MM.1S (cell line): ENCODE measurements at regions not wholly inside any gene's neighbourhood (a gene's known extent, or its start where the extent isn't known, plus 50 kb on each side); places are given as distances from the start of the nearest gene placed in this dataset.
"Not testable (repeated sequence)": the region's sequence is repeated elsewhere in the genome, so short reads cannot be mapped to it uniquely, and the experiment has no call there.

Experiments
- DNase-seq: peaks from one replicate; pipeline ENCODE4 v3.0.0-alpha.2; 2015
- H2AFZ ChIP-seq: fragments of 300-600 bp; sonication (generic); 2 replicates; pipeline ENCODE4 v1.6.0; 2016; ENCODE audit warnings: antibody characterized with exemption, low read length
- H3F3A ChIP-seq: fragments of 300-600 bp; sonication (generic); 2 replicates; pipeline ENCODE4 v1.6.1; 2016; ENCODE audit warnings: mild to moderate bottlenecking, antibody characterized with exemption, low read length, moderate library complexity, mixed read lengths; ENCODE audit not compliant: insufficient read depth
- H3K27ac ChIP-seq: fragments of 300-600 bp; sonication (generic); 2 replicates; pipeline ENCODE4 v1.5.1; 2016; ENCODE audit warnings: mild to moderate bottlenecking, low read length
- H3K27me3 ChIP-seq: fragments of 300-600 bp; sonication (generic); replicated peaks from 2 replicates; pipeline ENCODE4 v1.6.0; 2016; ENCODE audit warnings: low read length; ENCODE audit not compliant: insufficient read depth
- H3K36me3 ChIP-seq: fragments of 300-600 bp; sonication (generic); replicated peaks from 2 replicates; pipeline ENCODE4 v1.6.1; 2016; ENCODE audit warnings: mild to moderate bottlenecking, low read length, mixed read lengths; ENCODE audit not compliant: insufficient read depth
- H3K4me1 ChIP-seq: fragments of 300-600 bp; sonication (generic); 2 replicates; pipeline ENCODE4 v1.6.1; 2016; ENCODE audit warnings: low read length, mixed read lengths
- H3K4me2 ChIP-seq: fragments of 300-600 bp; sonication (generic); 2 replicates; pipeline ENCODE4 v1.6.0; 2016; ENCODE audit warnings: low read depth, low read length
- H3K4me3 ChIP-seq: fragments of 300-600 bp; sonication (generic); 2 replicates; pipeline ENCODE4 v1.5.1; 2016; ENCODE audit warnings: low read length, mixed read lengths
- H3K79me2 ChIP-seq: fragments of 300-600 bp; sonication (generic); 2 replicates; pipeline ENCODE4 v1.6.1; 2016; ENCODE audit warnings: mixed run types, low read length, mixed read lengths
- H3K9ac ChIP-seq: fragments of 300-600 bp; sonication (generic); 2 replicates; pipeline ENCODE4 v1.6.1; 2016; ENCODE audit warnings: low read length, mixed read lengths
- H3K9me2 ChIP-seq: fragments of 300-600 bp; sonication (generic); replicated peaks from 2 replicates; pipeline ENCODE4 v1.6.1; 2016; ENCODE audit warnings: mild to moderate bottlenecking, low read length, mixed read lengths; ENCODE audit not compliant: insufficient read depth
- H3K9me3 ChIP-seq: fragments of 300-600 bp; sonication (generic); replicated peaks from 2 replicates; pipeline ENCODE4 v1.6.1; 2016; ENCODE audit warnings: mild to moderate bottlenecking, low read length, mixed read lengths; ENCODE audit not compliant: insufficient read depth
- H4K20me1 ChIP-seq: fragments of 300-600 bp; sonication (generic); 2 replicates; pipeline ENCODE4 v1.6.1; 2016; ENCODE audit warnings: mild to moderate bottlenecking, low read length, moderate library complexity, mixed read lengths; ENCODE audit not compliant: insufficient read depth
- CTCF ChIP-seq: fragments of 300-600 bp; sonication (generic); IDR thresholded peaks from 2 replicates; pipeline ENCODE4 v1.5.1; 2016; ENCODE audit warnings: antibody characterized with exemption, low read length, mixed read lengths
- EZH2 ChIP-seq: fragments of 300-600 bp; sonication (generic); optimal IDR thresholded peaks from 2 replicates; pipeline ENCODE3; 2017; ENCODE audit warnings: low read depth, mild to moderate bottlenecking, antibody characterized with exemption, low read length, mixed read lengths
- EZH2phosphoT487 ChIP-seq: fragments of 300-600 bp; sonication (generic); IDR thresholded peaks from 2 replicates; pipeline ENCODE4 v1.6.1; 2018; ENCODE audit warnings: antibody characterized with exemption, low read length

GRCh38 chr13:80497439-80497838, 156.5 kb upstream of the SPRY2 start:
- H3K27ac ChIP-seq = no peak overlapping the region
- H2AFZ ChIP-seq = no peak overlapping the region
- no peaks in the 10 kb centered on the region for H3K4me1 ChIP-seq
- H3K9me2 ChIP-seq = no peaks in the 10 kb centered on the region
- no peak for TF ChIP-seq CTCF
- no peak for TF ChIP-seq EZH2
- no peak for TF ChIP-seq EZH2phosphoT487
- no peaks in the 10 kb centered on the region for H3K79me2 ChIP-seq
- no peaks in the 10 kb centered on the region for H4K20me1 ChIP-seq
- DNase-seq = no peak
- H3K36me3 ChIP-seq = no peaks in the 10 kb centered on the region
- no peak overlapping the region for H3K9ac ChIP-seq
- no peak overlapping the region for H3K4me3 ChIP-seq
- no peaks in the 10 kb centered on the region for H3F3A ChIP-seq
- no peak overlapping the region for H3K4me2 ChIP-seq
- no peaks in the 10 kb centered on the region for H3K27me3 ChIP-seq
- no peaks in the 10 kb centered on the region for H3K9me3 ChIP-seq

- DNase-seq = no peak
- no peaks in the 10 kb centered on the region for H3K9me3 ChIP-seq
- H4K20me1 ChIP-seq = no peaks in the 10 kb centered on the region
- no peaks in the 10 kb centered on the region for H3F3A ChIP-seq
- no peaks in the 10 kb centered on the region for H3K79me2 ChIP-seq
- H3K4me3 ChIP-seq = no peak overlapping the region
- TF ChIP-seq EZH2phosphoT487 (no peak), EZH2 (no peak), CTCF (no peak)
- H2AFZ ChIP-seq = no peak overlapping the region
- no peaks in the 10 kb centered on the region for H3K4me1 ChIP-seq
- no peaks in the 10 kb centered on the region for H3K27me3 ChIP-seq
- no peak overlapping the region for H3K9ac ChIP-seq
- no peak overlapping the region for H3K27ac ChIP-seq
- H3K36me3 ChIP-seq = no peaks in the 10 kb centered on the region
- H3K9me2 ChIP-seq = no peaks in the 10 kb centered on the region
- H3K4me2 ChIP-seq = no peak overlapping the region
Observed at GRCh38 chr13:80496721-80497397, 155.9 kb upstream of the SPRY2 start.

GRCh38 chr13:80490491-80490943, 149.6 kb upstream of the SPRY2 start:
- DNase-seq, H3K36me3 ChIP-seq, H3K27me3 ChIP-seq, H3K4me1 ChIP-seq, H3K9me2 ChIP-seq, H2AFZ ChIP-seq, H3F3A ChIP-seq, H3K4me3 ChIP-seq, H4K20me1 ChIP-seq, H3K27ac ChIP-seq, H3K9me3 ChIP-seq, H3K9ac ChIP-seq, H3K4me2 ChIP-seq, H3K79me2 ChIP-seq: not testable (repeated sequence)

GRCh38 chr13:80486402-80486801, 145.5 kb upstream of the SPRY2 start:
- TF ChIP-seq EZH2 = no peak
- TF ChIP-seq CTCF = no peak
- TF ChIP-seq EZH2phosphoT487 = no peak
- no peak overlapping the region for H3K4me2 ChIP-seq
- no peak for DNase-seq
- H3K79me2 ChIP-seq = no peaks in the 10 kb centered on the region
- H3K9ac ChIP-seq = no peak overlapping the region
- H4K20me1 ChIP-seq = no peaks in the 10 kb centered on the region
- H3K36me3 ChIP-seq = no peaks in the 10 kb centered on the region
- H3K27ac ChIP-seq = no peak overlapping the region
- H3K9me3 ChIP-seq = no peaks in the 10 kb centered on the region
- H3F3A ChIP-seq = no peaks in the 10 kb centered on the region
- no peaks in the 10 kb centered on the region for H3K27me3 ChIP-seq
- no peak overlapping the region for H3K4me3 ChIP-seq
- H3K9me2 ChIP-seq = no peaks in the 10 kb centered on the region
- H2AFZ ChIP-seq = no peak overlapping the region
- H3K4me1 ChIP-seq = no peaks in the 10 kb centered on the region
